GM21619 (cell line): ENCODE measurements at regions not wholly inside any gene's neighbourhood (a gene's known extent, or its start where the extent isn't known, plus 50 kb on each side); places are given as distances from the start of the nearest gene placed in this dataset.

ENCODE experiments used
- ATAC-seq: cut with Tn5 transposase; IDR thresholded peaks from one replicate; pipeline ENCODE4 v1.9.1; 2021; ENCODE audit not compliant: unreplicated experiment

GRCh38 chr16:5444189-5444588 is 346.6 kb upstream of the EEF2KMT start:
- ATAC-seq = no peak

- no peak for ATAC-seq
These were observed 345.4 kb upstream of the EEF2KMT start for GRCh38 chr16:5442986-5443385.

DNA sequence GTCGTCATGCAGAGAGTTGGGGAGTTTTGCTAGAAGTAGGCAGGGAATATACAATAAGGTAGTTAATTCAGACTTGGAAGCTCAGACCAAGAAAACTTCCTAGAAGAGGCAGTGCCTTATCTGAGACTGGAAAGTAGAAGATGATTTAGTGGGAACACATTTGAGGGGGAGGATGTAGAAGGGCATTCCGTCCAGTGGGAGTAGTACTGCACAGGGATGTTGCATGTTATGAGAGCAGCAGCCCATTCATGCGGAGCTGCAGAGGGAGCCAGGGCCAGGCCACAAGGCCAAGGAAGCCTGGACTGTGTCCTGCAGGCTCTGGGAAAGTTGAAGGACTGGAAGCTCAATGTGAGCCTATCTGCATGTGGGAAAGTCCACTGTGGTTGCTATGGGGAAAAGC is 344.5 kb upstream of the EEF2KMT start:
- no peak for ATAC-seq

DNA sequence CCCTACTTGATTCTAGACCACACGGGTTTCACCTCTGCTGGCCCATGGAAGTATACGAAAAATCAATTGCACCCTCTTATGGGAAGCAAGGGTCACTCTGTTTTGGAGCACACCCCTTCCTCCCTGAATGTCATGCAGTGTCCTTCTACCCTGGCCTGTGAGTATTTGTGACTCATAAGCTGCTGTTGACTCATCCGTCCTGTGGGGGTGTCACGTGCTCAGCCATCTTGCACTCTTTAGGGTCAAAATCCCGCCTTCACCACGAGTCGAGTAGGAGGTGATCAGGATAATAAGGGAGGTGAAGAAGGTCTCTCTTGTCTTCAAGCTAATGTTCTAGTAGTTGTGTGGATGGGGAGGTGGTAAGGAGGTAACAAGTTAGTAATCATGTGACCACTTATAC is 341.0 kb upstream of the EEF2KMT start:
- ATAC-seq = no peak

DNA sequence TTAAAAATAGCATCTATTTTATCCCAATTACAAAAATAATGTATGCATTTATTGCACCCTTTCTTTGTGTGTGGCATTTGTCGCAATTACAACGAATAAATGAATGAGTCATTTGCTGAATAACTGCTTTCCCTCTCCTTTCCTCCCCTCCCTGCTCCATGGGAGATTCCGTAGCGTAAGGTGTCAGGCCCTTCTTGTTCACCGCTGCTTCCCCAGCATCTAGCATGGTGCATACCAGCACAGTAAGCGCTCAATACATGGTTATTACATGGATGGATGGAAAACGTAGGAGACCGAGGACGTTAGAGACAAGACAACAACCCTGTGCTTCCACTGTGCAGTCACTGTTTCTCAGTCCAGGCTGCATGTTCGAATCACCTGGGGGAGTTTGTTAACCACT is 336.0 kb upstream of the EEF2KMT start:
- ATAC-seq = no peak

DNA sequence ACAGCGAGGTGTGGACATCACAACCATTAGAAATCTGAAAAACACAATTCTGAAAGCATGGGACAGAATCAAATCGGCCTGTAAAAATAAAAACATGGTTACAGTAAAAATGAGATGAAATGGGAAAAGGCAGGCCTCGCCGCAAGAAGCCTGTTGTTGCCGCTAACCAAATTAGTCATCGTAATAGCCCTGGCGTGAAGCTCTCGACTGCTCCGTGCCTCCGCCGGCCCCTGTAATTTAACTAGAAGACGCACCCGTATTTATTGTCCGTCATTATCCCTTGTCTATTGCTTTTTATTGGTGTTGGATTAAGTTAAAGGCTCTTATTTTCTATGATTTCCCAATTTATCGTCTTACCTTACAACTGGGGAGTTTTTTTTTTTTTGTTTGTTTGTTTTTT is 334.6 kb upstream of the EEF2KMT start:
- no peak for ATAC-seq

DNA sequence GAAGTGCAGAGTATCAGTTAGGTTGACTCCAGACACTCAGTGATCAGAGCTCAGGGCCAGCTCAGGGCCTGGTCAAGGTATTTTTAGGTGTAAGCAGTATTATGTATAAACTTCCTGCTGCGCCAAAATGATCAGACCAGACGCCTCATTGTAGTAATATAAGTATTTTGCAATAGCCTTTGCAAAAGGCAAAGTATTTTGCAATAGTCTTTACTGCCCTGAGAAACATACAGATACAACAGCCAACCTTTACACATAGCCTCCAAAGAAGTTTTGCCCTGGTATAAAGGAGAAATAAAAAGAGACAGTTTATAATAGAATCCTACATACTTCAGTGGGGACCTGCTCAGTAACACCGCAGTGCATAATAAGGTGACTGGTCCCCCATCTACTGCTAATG is 333.0 kb upstream of the EEF2KMT start:
- no peak for ATAC-seq

- ATAC-seq = no peak
These were observed 331.3 kb upstream of the EEF2KMT start for GRCh38 chr16:5428932-5429331.

- no peak for ATAC-seq
These were observed 330.0 kb upstream of the EEF2KMT start for GRCh38 chr16:5427571-5427970.

GRCh38 chr16:5422643-5423496 is 325.3 kb upstream of the EEF2KMT start:
- ATAC-seq = no peak

GRCh38 chr16:5422047-5422446 is 324.5 kb upstream of the EEF2KMT start:
- ATAC-seq = no peak

DNA sequence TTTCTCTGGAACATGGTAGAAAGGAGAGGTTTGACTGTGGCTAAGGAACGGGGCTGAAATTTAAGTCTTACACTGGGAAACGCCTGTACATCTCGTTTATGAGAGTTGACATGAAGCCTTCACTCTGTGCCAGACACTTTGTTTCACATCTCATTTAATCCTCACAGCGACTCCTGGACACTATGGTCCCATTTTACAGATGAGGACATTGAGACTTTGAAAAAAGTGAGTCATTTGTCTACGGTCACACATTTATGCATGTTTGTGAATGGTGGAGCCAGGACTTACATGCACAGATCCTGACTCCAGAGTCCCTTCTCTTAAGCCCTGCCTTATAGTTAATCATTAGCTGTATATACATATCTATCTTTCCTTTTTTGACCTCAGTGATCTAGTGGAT is 318.4 kb upstream of the EEF2KMT start:
- no peak for ATAC-seq

GRCh38 chr16:5415123-5415522 is 317.5 kb upstream of the EEF2KMT start:
- no peak for ATAC-seq

DNA sequence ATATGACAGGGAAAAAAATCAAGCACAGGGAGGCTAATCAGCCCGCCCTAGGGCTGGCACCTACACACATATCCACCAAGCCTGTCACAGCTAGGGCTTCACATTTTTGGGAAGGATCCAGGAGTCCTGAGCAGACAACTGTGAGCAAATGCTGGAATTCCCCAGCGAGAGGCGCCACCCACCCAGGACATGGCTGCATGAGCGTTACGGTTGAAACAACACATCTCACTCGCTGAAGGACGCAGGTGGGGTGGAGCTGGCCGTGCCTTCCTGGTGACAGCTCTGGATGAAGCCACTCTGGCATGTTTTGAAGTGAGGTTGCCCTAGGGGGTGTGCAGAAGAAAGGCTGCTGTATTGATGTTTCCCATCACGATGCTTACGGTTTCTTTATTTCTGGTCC is 315.1 kb upstream of the EEF2KMT start:
- no peak for ATAC-seq

- no peak for ATAC-seq
These were observed 300.6 kb upstream of the EEF2KMT start for GRCh38 chr16:5398203-5398602.

DNA sequence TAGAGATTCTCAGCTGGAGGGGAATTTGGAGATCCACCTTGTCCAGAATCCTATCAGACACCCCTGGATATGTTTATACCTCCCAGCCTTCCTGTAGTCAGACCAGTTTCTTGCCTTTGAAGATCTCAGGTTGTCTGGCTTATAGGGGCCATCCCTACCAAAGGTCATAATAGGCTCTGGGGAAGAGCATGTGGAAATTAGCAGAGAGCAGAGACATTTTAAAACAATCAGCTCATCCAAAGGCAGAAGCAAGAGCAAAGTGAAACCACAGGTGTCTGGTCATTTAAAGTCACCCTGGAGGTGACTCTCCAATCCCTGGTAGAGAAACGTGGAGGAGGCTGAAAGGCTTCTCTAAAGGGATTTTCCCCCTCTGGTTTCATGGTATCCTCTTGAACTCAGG is 299.3 kb upstream of the EEF2KMT start:
- no peak for ATAC-seq

- no peak for ATAC-seq
These were observed 295.5 kb upstream of the EEF2KMT start for GRCh38 chr16:5393070-5393469.

GRCh38 chr16:5386989-5387388 is 289.4 kb upstream of the EEF2KMT start:
- no peak for ATAC-seq

DNA sequence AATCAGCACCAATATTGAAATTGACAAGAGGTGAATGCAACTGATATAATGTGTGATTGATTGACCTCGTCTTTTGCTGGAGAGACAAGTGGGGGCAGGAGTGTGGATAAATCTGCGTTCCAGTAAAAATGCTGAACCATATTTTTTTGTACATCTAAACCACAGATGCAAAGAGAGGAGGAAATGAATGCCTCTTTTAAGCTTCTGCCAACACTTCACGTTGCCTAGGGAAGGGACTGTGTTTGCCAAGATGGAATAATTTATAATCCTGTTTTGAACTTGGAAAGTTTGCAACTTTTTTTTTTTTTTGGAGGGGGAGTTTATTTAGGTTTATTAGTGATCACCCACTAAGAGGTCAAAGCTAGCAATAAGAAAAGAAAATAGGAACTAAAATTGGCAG is 288.2 kb upstream of the EEF2KMT start:
- no peak for ATAC-seq

GRCh38 chr16:5385115-5385514 is 287.5 kb upstream of the EEF2KMT start:
- ATAC-seq = no peak

- no peak for ATAC-seq
These were observed 286.1 kb upstream of the EEF2KMT start for GRCh38 chr16:5383737-5384136.

- no peak for ATAC-seq
These were observed 284.9 kb upstream of the EEF2KMT start for GRCh38 chr16:5382484-5382883.

GRCh38 chr16:5381481-5381880 is 283.9 kb upstream of the EEF2KMT start:
- ATAC-seq = no peak
